Esophagus muscularis mucosa (tissue), 3 donors: ENCODE measurements at regions not wholly inside any gene's neighbourhood (a gene's known extent, or its start where the extent isn't known, plus 50 kb on each side); places are given as distances from the start of the nearest gene placed in this dataset.

Experiments used
- CTCF ChIP-seq, 3 experiments: fragments of 200-600 bp in 2 of 3; fragments of 450-650 bp in 1 of 3; sonication (generic) in 2 of 3; IDR thresholded peaks; one replicate each; pipeline ENCODE4 v1.5.1; 2017 to 2019; ENCODE audit warnings: antibody characterized with exemption in 3 of 3, mild to moderate bottlenecking in 2 of 3, moderate library complexity in 1 of 3
- POLR2A ChIP-seq: fragments of 450-650 bp; IDR thresholded peaks from one replicate; pipeline ENCODE4 v1.6.1; 2017; ENCODE audit warnings: antibody characterized with exemption, moderate library complexity, mild to moderate bottlenecking, low read depth

- TF ChIP-seq POLR2A (no peak), CTCF (IDR thresholded peaks at IDR 0.05) (no peak)
Measured at GRCh38 chr17:36727577-36727976, 126.2 kb downstream of the MRM1 start.
